NB4 (cell line): ENCODE measurements at regions not wholly inside any gene's neighbourhood (a gene's known extent, or its start where the extent isn't known, plus 50 kb on each side); places are given as distances from the start of the nearest gene placed in this dataset.

ENCODE experiments used
- DNase-seq: peaks from one replicate; pipeline ENCODE4 v3.0.0; 2010; ENCODE audit warnings: low read depth
- H3K4me3 ChIP-seq: one replicate; pipeline ENCODE4 v1.5.1; 2011; ENCODE audit warnings: mild to moderate bottlenecking, low read depth, low read length, moderate library complexity
- MAX ChIP-seq: IDR thresholded peaks from 2 replicates; pipeline ENCODE4 v1.6.1; 2011; ENCODE audit warnings: low read depth, low read length
- MYC ChIP-seq: IDR thresholded peaks from 2 replicates; pipeline ENCODE4 v1.6.1; 2011; ENCODE audit warnings: low read depth, low read length
- POLR2A ChIP-seq: IDR thresholded peaks from 2 replicates; pipeline ENCODE4 v1.6.1; 2011; ENCODE audit warnings: mild to moderate bottlenecking; ENCODE audit not compliant: insufficient read length; ENCODE audit errors: extremely low read depth
- TF ChIP-seq, protein P1 (sequence below): IDR thresholded peaks from one replicate; pipeline ENCODE4 v1.5.1; 2012; ENCODE audit warnings: low read depth, low read length

- DNase-seq, result no peak
- no peak for TF ChIP-seq MYC
- TF ChIP-seq, protein P1, sequence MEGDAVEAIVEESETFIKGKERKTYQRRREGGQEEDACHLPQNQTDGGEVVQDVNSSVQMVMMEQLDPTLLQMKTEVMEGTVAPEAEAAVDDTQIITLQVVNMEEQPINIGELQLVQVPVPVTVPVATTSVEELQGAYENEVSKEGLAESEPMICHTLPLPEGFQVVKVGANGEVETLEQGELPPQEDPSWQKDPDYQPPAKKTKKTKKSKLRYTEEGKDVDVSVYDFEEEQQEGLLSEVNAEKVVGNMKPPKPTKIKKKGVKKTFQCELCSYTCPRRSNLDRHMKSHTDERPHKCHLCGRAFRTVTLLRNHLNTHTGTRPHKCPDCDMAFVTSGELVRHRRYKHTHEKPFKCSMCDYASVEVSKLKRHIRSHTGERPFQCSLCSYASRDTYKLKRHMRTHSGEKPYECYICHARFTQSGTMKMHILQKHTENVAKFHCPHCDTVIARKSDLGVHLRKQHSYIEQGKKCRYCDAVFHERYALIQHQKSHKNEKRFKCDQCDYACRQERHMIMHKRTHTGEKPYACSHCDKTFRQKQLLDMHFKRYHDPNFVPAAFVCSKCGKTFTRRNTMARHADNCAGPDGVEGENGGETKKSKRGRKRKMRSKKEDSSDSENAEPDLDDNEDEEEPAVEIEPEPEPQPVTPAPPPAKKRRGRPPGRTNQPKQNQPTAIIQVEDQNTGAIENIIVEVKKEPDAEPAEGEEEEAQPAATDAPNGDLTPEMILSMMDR, result no peak
- TF ChIP-seq MAX, result no peak
- TF ChIP-seq POLR2A, result no peak
- no peak overlapping the region for H3K4me3 ChIP-seq
These were observed 1374.0 kb upstream of the TENM4 start for GRCh38 chr11:80814813-80815212.

GRCh38 chr11:80810695-80811094, 1369.9 kb upstream of the TENM4 start:
- H3K4me3 ChIP-seq, result no peak overlapping the region
- no peak for DNase-seq
- TF ChIP-seq POLR2A (no peak), MAX (no peak), MYC (no peak)
- TF ChIP-seq, protein P1, result no peak

GRCh38 chr11:80798174-80798573, 1357.3 kb upstream of the TENM4 start:
- no peak for DNase-seq
- no peak overlapping the region for H3K4me3 ChIP-seq
- TF ChIP-seq POLR2A (no peak), MYC (no peak), MAX (no peak)
- TF ChIP-seq, protein P1, result no peak

DNA sequence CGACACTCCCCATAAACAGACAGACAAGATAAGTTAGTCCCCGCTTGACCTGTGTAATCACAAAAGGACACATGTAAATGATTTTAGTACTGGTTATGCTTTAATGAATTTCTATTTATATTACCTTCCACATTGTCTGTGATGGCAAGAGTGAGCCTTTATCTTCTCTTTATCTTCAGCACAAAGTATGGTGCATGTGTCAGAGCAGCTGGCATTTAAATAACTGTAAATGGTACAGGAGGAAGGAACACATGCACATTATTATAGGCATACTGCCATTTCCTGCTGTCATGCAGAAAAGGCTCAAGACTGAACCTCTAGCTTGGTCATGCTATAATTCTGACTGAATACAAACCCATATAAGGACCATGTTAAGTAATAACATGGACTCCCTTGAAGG, 1342.7 kb upstream of the TENM4 start:
- no peak overlapping the region for H3K4me3 ChIP-seq
- DNase-seq, result no peak
- TF ChIP-seq MAX (no peak), POLR2A (no peak), MYC (no peak)
- TF ChIP-seq, protein P1, result no peak

DNA sequence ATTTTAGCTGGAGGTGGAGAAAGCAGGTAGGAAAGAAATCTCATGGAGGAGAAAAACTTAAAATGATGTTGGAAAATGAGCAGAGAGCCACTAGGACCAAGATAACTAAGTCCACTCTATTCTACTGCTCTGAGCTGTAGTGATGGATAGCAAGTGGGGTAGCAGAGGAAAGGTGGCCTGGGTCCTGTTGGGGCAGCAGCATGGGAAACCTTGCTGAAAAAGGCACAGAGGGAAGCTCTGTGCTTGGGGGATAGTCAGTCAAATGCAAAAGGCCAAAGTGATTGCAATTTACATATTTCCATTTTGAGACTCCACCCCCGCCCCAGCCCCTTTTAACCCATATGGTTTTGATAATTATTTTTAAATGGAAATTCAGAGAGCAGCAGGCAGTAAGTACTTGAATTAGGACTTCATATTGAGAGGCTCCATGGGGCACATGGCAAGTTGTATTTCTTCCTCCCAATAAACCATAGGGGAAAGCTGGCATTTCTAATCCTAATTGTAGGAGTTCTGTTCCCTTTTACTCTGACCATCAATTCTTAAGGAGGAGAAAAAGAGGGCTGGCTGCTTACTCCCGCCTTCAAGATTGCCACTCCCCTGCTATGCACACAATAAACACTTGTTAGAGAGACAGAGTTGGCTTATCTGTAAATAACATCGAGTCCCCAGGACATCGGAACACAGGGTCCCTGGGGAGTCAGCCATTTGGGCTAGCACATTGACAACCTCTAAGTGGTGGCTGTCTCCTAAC, 1341.5 kb upstream of the TENM4 start:
- H3K4me3 ChIP-seq, result no peak overlapping the region
- TF ChIP-seq MAX, result no peak
- DNase-seq, result no peak

- no peak for DNase-seq
- TF ChIP-seq MYC (no peak), POLR2A (no peak), MAX (no peak)
- TF ChIP-seq, protein P1, result no peak
These were observed 1339.2 kb upstream of the TENM4 start for GRCh38 chr11:80779905-80780605.

More at GRCh38 chr11:80779905-80780605, 1339.2 kb upstream of the TENM4 start:
- H3K4me3 ChIP-seq, result no peak overlapping the region
